ENCODE measurements at regions not wholly inside any gene's neighbourhood (a gene's known extent, or its start where the extent isn't known, plus 50 kb on each side); places are given as distances from the start of the nearest gene placed in this dataset.

DNA sequence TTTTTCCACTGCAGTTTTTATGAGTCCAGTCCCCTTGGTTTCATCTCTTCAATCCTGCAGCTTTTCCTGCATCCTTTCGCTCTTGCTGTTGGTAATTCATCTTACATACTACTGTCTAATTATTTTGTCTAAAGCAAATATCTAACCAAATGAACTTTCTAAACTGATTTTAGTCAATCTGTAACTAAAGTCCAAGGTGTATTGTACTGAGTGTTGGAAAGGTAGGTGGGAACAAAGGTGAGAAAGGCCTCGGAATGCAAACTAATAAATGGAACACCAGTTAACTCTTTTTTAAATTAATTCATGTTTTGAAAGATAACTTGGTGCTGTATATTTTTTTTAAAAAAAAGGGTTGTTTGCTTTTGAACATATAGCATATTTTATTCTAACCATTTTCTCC is 152.7 kb upstream of the CYLC2 start:
- intact Hi-C loops (cut with DNase I) = no loop called here
- H3K36me3 ChIP-seq = no peaks in the 10 kb centered on the region
- DNase-seq (ENCODE audit: low spot score) = no peak
- no peaks in the 10 kb centered on the region for H3K9me3 ChIP-seq
- H3K4me3 ChIP-seq = no peak overlapping the region
- WGBS = 69% methylated on average over 2 of the region's 2 CpGs
- H3K4me1 ChIP-seq (replicated peaks) = no peaks in the 10 kb centered on the region
- H3K27ac ChIP-seq = no peak overlapping the region
- H3K27me3 ChIP-seq (replicated peaks; ENCODE audit: insufficient read depth) = no peaks in the 10 kb centered on the region
- TF ChIP-seq POLR2A (IDR thresholded peaks at IDR 0.05) = no peak
- no peak for TF ChIP-seq POLR2AphosphoS5 (IDR thresholded peaks at IDR 0.05)
- TF ChIP-seq, protein P1, sequence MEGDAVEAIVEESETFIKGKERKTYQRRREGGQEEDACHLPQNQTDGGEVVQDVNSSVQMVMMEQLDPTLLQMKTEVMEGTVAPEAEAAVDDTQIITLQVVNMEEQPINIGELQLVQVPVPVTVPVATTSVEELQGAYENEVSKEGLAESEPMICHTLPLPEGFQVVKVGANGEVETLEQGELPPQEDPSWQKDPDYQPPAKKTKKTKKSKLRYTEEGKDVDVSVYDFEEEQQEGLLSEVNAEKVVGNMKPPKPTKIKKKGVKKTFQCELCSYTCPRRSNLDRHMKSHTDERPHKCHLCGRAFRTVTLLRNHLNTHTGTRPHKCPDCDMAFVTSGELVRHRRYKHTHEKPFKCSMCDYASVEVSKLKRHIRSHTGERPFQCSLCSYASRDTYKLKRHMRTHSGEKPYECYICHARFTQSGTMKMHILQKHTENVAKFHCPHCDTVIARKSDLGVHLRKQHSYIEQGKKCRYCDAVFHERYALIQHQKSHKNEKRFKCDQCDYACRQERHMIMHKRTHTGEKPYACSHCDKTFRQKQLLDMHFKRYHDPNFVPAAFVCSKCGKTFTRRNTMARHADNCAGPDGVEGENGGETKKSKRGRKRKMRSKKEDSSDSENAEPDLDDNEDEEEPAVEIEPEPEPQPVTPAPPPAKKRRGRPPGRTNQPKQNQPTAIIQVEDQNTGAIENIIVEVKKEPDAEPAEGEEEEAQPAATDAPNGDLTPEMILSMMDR (IDR thresholded peaks at IDR 0.05) = no peak

DNA sequence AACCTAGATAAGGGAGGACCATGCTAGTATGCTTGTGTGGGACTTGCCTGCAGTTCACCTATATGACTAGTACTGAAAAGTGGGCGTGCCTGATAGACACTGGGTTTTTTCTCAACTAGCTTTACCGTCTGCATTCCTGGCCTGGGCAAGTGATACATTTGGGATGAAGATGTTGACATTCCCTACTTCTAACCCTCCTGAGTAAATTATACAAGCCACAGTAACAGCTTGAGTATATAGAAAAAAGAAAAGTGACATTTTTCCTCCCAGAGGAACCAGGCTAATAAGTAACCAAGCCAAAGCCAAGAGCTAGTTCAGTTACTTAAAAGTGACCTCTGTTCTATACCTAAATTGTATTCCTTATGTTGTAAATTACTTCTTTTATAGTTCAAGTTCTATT is 153.8 kb upstream of the CYLC2 start:
- Histone ChIP-seq H3K4me1 (replicated peaks) (no peaks in the 10 kb centered on the region), H3K36me3 (no peaks in the 10 kb centered on the region), H3K27me3 (replicated peaks; ENCODE audit: insufficient read depth) (no peaks in the 10 kb centered on the region), H3K9me3 (no peaks in the 10 kb centered on the region), H3K4me3 (no peak overlapping the region), H3K27ac (no peak overlapping the region)
- no peak for TF ChIP-seq POLR2AphosphoS5 (IDR thresholded peaks at IDR 0.05)
- TF ChIP-seq, protein P1 (IDR thresholded peaks at IDR 0.05) = no peak
- 35% methylated on average over 2 of the region's 2 CpGs for WGBS
- DNase-seq (ENCODE audit: low spot score) = no peak
- intact Hi-C loops (cut with DNase I) = no loop called here

DNA sequence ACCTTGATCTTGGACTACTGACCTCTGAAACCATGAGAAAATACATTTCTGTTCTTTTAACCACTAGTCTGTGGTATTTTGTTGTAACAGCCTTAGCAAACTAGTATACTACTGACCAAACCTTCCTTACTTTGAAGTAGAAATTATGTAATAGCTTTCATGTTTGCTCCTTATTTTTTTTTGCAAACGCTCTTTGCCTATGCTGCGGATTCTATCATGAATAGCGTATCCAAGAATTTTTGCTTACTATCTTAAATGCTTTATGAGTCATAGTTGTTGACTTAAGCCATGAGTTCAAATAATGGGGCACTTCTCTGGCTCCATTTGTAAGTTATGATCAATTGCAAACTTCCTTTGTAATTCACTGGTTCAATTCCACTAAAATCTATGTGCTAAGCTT is 154.8 kb upstream of the CYLC2 start:
- intact Hi-C loops (cut with DNase I) = no loop called here
- no peak overlapping the region for H3K4me3 ChIP-seq
- no peaks in the 10 kb centered on the region for H3K9me3 ChIP-seq
- no peak overlapping the region for H3K27ac ChIP-seq
- no peaks in the 10 kb centered on the region for H3K4me1 ChIP-seq (replicated peaks)
- 65% methylated on average over 3 of the region's 3 CpGs for WGBS
- TF ChIP-seq, protein P1 (IDR thresholded peaks at IDR 0.05) = no peak
- TF ChIP-seq POLR2A (IDR thresholded peaks at IDR 0.05) (no peak), POLR2AphosphoS5 (IDR thresholded peaks at IDR 0.05) (no peak)
- DNase-seq (ENCODE audit: low spot score) = no peak
- no peaks in the 10 kb centered on the region for H3K27me3 ChIP-seq (replicated peaks; ENCODE audit: insufficient read depth)
- no peaks in the 10 kb centered on the region for H3K36me3 ChIP-seq

DNA sequence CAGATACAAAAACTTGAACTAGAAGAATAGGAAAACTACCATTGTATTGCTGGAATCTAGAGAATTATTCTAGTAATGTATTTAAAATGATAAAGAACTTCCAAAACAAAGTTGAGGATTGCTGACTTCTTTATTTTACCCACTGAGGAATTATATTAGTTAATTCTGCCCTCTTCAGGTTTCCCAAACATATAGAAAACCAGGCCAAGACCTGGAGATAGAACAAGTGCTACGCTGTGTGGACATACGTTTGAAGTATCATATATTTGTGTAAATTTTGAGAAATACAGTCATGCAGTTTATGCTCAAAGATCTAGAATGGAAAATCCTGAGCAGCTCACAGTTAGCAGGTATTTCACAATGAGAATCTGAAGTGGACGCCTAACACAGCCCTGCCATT is 162.3 kb upstream of the CYLC2 start:
- no peaks in the 10 kb centered on the region for H3K27me3 ChIP-seq (replicated peaks; ENCODE audit: insufficient read depth)
- H3K9me3 ChIP-seq = no peaks in the 10 kb centered on the region
- intact Hi-C loops (cut with DNase I) = no loop called here
- no peaks in the 10 kb centered on the region for H3K4me1 ChIP-seq (replicated peaks)
- no peak overlapping the region for H3K4me3 ChIP-seq
- WGBS = 78% methylated on average over 3 of the region's 3 CpGs
- H3K27ac ChIP-seq = no peak overlapping the region
- TF ChIP-seq POLR2A (IDR thresholded peaks at IDR 0.05) (no peak), POLR2AphosphoS5 (IDR thresholded peaks at IDR 0.05) (no peak)
- TF ChIP-seq, protein P1 (IDR thresholded peaks at IDR 0.05) = no peak
- H3K36me3 ChIP-seq = no peaks in the 10 kb centered on the region
- no peak for DNase-seq (ENCODE audit: low spot score)

DNA sequence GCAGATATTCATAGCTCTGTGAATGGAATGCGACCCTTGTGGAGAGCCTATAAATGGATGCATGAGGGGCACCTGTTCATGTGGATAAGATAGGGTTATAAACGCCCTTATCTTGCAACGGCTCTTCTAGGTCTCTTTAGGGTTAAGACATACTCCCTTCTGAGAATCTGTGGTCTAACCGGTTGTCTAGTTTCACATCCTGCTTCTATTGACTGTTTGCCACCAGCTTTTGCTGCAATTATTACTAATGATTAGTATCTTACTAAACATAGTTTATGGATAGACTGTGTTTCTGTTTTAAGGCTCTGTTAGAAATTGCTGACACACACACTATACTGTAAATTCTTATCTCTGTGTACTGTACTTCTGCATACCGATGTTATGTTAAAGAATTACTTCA is 198.9 kb upstream of the CYLC2 start:
- H3K9me3 ChIP-seq = no peaks in the 10 kb centered on the region
- no peak overlapping the region for H3K27ac ChIP-seq
- WGBS = 82% methylated on average over 5 of the region's 5 CpGs
- H3K27me3 ChIP-seq (replicated peaks; ENCODE audit: insufficient read depth) = no peaks in the 10 kb centered on the region
- H3K36me3 ChIP-seq = no peaks in the 10 kb centered on the region
- no peak for TF ChIP-seq POLR2AphosphoS5 (IDR thresholded peaks at IDR 0.05)
- DNase-seq (ENCODE audit: low spot score) = no peak
- intact Hi-C loops (cut with DNase I) = no loop called here
- H3K4me3 ChIP-seq = no peak overlapping the region
- H3K4me1 ChIP-seq (replicated peaks) = no peaks in the 10 kb centered on the region

Data from prostate gland (tissue), 2 donors.